GM12878 (cell line): ENCODE measurements at regions not wholly inside any gene's neighbourhood (a gene's known extent, or its start where the extent isn't known, plus 50 kb on each side); places are given as distances from the start of the nearest gene placed in this dataset.

ENCODE experiments used
- CHD1 ChIP-seq: IDR thresholded peaks from 2 replicates; pipeline ENCODE4 v1.6.1; 2012; ENCODE audit warnings: low read depth, low read length, improper control_type of control experiment
- GATAD2B ChIP-seq: fragments of 450-650 bp; conservative IDR thresholded peaks from 2 replicates; pipeline ENCODE4 v1.6.1; 2017; ENCODE audit warnings: low read depth, mild to moderate bottlenecking, moderate library complexity
- HCFC1 ChIP-seq: fragments of 150-350 bp; IDR thresholded peaks from 2 replicates; pipeline ENCODE4 v1.6.1; 2014; ENCODE audit warnings: low read length
- NFIC ChIP-seq: IDR thresholded peaks from 2 replicates; pipeline ENCODE4 v1.6.1; 2012; ENCODE audit warnings: low read depth, mild to moderate bottlenecking, inconsistent platforms, low read length, moderate library complexity
- PBX3 ChIP-seq: IDR thresholded peaks from 2 replicates; pipeline ENCODE4 v1.6.1; 2011; ENCODE audit warnings: mild to moderate bottlenecking, low read depth, low read length, moderate library complexity; ENCODE audit not compliant: insufficient replicate concordance
- PKNOX1 ChIP-seq: fragments of 450-650 bp; IDR thresholded peaks from 2 replicates; pipeline ENCODE4 v1.6.1; 2016; ENCODE audit warnings: mild to moderate bottlenecking
- POLR2AphosphoS2 ChIP-seq: IDR thresholded peaks from 2 replicates; pipeline ENCODE4 v1.6.1; 2011; ENCODE audit warnings: low read depth, mild to moderate bottlenecking, low read length, improper control_type of control experiment, moderate library complexity
- POU2F2 ChIP-seq: IDR thresholded peaks from 3 replicates; pipeline ENCODE4 v1.6.1; 2011; ENCODE audit warnings: low read depth, mild to moderate bottlenecking, low read length, borderline replicate concordance
- RCOR1 ChIP-seq: conservative IDR thresholded peaks from 2 replicates; pipeline ENCODE4 v1.6.1; 2012; ENCODE audit warnings: low read depth, low read length, improper control_type of control experiment
- SMAD5 ChIP-seq: IDR thresholded peaks from 2 replicates; pipeline ENCODE4 v1.6.1; 2016; ENCODE audit warnings: antibody characterized with exemption, low read depth
- SMARCA5 ChIP-seq: fragments of 450-650 bp; IDR thresholded peaks from 2 replicates; pipeline ENCODE4 v1.6.1; 2017; ENCODE audit warnings: mild to moderate bottlenecking
- TCF7 ChIP-seq: IDR thresholded peaks from 2 replicates; pipeline ENCODE4 v1.6.1; 2014; ENCODE audit warnings: antibody characterized with exemption, borderline replicate concordance
- YY1 ChIP-seq: IDR thresholded peaks from 2 replicates; pipeline ENCODE4 v1.6.1; 2011; ENCODE audit warnings: low read depth, mild to moderate bottlenecking, low read length
- ZBTB11 ChIP-seq: fragments of 450-650 bp; formaldehyde crosslinking; IDR thresholded peaks from 2 replicates; pipeline ENCODE4 v1.5.0; 2022; ENCODE audit warnings: mild to moderate bottlenecking, missing genetic modification characterization
- ZBTB4 ChIP-seq: fragments of 450-650 bp; formaldehyde crosslinking; IDR thresholded peaks from 2 replicates; pipeline ENCODE4 v1.4.0; 2022; ENCODE audit warnings: mild to moderate bottlenecking, moderate library complexity
- ZNF687 ChIP-seq: fragments of 450-650 bp; IDR thresholded peaks from 2 replicates; pipeline ENCODE4 v1.6.1; 2017; ENCODE audit warnings: mild to moderate bottlenecking, moderate library complexity

GRCh38 chr4:146059865-146060264 is 115.7 kb upstream of the LSM6 start (continued):
- TF ChIP-seq ZBTB4 (CRISPR knock-in tag) (no peak), SMARCA5 (no peak), RCOR1 (no peak), CHD1 (no peak), NFIC (peak; percentile 89), PKNOX1 (peak; percentile 22; the same call in 1 of the 2 replicates), GATAD2B (no peak), TCF7 (no peak; the same call in 1 of the 2 replicates), PBX3 (no peak), ZNF687 (no peak), POU2F2 (no peak; the same call in 2 of the 3 replicates), YY1 (peak; percentile 73; the same call in 1 of the 2 replicates), POLR2AphosphoS2 (no peak), HCFC1 (no peak), ZBTB11 (CRISPR knock-in tag) (no peak), SMAD5 (no peak)
